ENCODE measurements at regions not wholly inside any gene's neighbourhood (a gene's known extent, or its start where the extent isn't known, plus 50 kb on each side); places are given as distances from the start of the nearest gene placed in this dataset.
"Not testable (repeated sequence)": the region's sequence is repeated elsewhere in the genome, so short reads cannot be mapped to it uniquely, and the experiment has no call there.

GRCh38 chr7:20083781-20084180, 133.4 kb downstream of the MACC1 start:
- Histone ChIP-seq H3K27ac (ENCODE audit: low read depth) (no peak overlapping the region), H3K4me3 (ENCODE audit: low read depth, low read length) (no peak overlapping the region), H3K36me3 (ENCODE audit: insufficient read depth) (no peaks in the 10 kb centered on the region), H3K4me1 (ENCODE audit: insufficient read depth) (no peaks in the 10 kb centered on the region)
- no peak for DNase-seq (ENCODE audit: extremely low spot score)
- WGBS = 84% methylated on average over 1 of the region's 1 CpG

GRCh38 chr7:20079080-20079479, 138.1 kb downstream of the MACC1 start:
- Histone ChIP-seq H3K4me1 (ENCODE audit: insufficient read depth) (no peaks in the 10 kb centered on the region), H3K4me3 (ENCODE audit: low read depth, low read length) (no peak overlapping the region), H3K27ac (ENCODE audit: low read depth) (no peak overlapping the region), H3K36me3 (ENCODE audit: insufficient read depth) (no peaks in the 10 kb centered on the region)
- DNase-seq (ENCODE audit: extremely low spot score) = no peak

GRCh38 chr7:20076835-20077234, 140.3 kb downstream of the MACC1 start:
- no peak for DNase-seq (ENCODE audit: extremely low spot score)
- H3K4me1 ChIP-seq (ENCODE audit: insufficient read depth) = no peaks in the 10 kb centered on the region
- WGBS = 69% methylated on average over 2 of the region's 2 CpGs
- no peak overlapping the region for H3K27ac ChIP-seq (ENCODE audit: low read depth)
- H3K4me3 ChIP-seq (ENCODE audit: low read depth, low read length) = no peak overlapping the region
- H3K36me3 ChIP-seq (ENCODE audit: insufficient read depth) = no peaks in the 10 kb centered on the region

- Histone ChIP-seq H3K27ac (ENCODE audit: low read depth) (no peak overlapping the region), H3K4me1 (ENCODE audit: insufficient read depth) (no peaks in the 10 kb centered on the region), H3K36me3 (ENCODE audit: insufficient read depth) (no peaks in the 10 kb centered on the region), H3K4me3 (ENCODE audit: low read depth, low read length) (no peak overlapping the region)
- WGBS = 38% methylated on average over 4 of the region's 4 CpGs
- no peak for DNase-seq (ENCODE audit: extremely low spot score)
Observed at GRCh38 chr7:20075992-20076820, 141.0 kb downstream of the MACC1 start.

GRCh38 chr7:20075440-20075839, 141.7 kb downstream of the MACC1 start:
- Histone ChIP-seq H3K4me3 (ENCODE audit: low read depth, low read length) (no peak overlapping the region), H3K4me1 (ENCODE audit: insufficient read depth) (no peaks in the 10 kb centered on the region), H3K27ac (ENCODE audit: low read depth) (no peak overlapping the region), H3K36me3 (ENCODE audit: insufficient read depth) (no peaks in the 10 kb centered on the region)
- no peak for DNase-seq (ENCODE audit: extremely low spot score)
- 71% methylated on average over 5 of the region's 5 CpGs for WGBS

GRCh38 chr7:20068004-20068403, 149.2 kb downstream of the MACC1 start:
- not testable (repeated sequence) for H3K36me3 ChIP-seq (ENCODE audit: insufficient read depth); H3K4me1 ChIP-seq (ENCODE audit: insufficient read depth); H3K4me3 ChIP-seq (ENCODE audit: low read depth, low read length); DNase-seq (ENCODE audit: extremely low spot score); H3K27ac ChIP-seq (ENCODE audit: low read depth)
- 91% methylated on average over 5 of the region's 5 CpGs for WGBS

GRCh38 chr7:20064974-20065862, 152.0 kb downstream of the MACC1 start:
- 56% methylated on average over 7 of the region's 7 CpGs for WGBS
- no peaks in the 10 kb centered on the region for H3K36me3 ChIP-seq (ENCODE audit: insufficient read depth)
- H3K4me3 ChIP-seq (ENCODE audit: low read depth, low read length) = no peak overlapping the region
- no peak for DNase-seq (ENCODE audit: extremely low spot score)
- H3K27ac ChIP-seq (ENCODE audit: low read depth) = no peak overlapping the region
- no peaks in the 10 kb centered on the region for H3K4me1 ChIP-seq (ENCODE audit: insufficient read depth)

- Histone ChIP-seq H3K4me1 (ENCODE audit: insufficient read depth) (no peaks in the 10 kb centered on the region), H3K4me3 (ENCODE audit: low read depth, low read length) (no peak overlapping the region), H3K36me3 (ENCODE audit: insufficient read depth) (no peaks in the 10 kb centered on the region), H3K27ac (ENCODE audit: low read depth) (no peak overlapping the region)
- no peak for DNase-seq (ENCODE audit: extremely low spot score)
- 80% methylated on average over 5 of the region's 5 CpGs for WGBS
Observed at GRCh38 chr7:20064181-20064970, 152.8 kb downstream of the MACC1 start.

GRCh38 chr7:20063644-20064043, 153.5 kb downstream of the MACC1 start:
- DNase-seq (ENCODE audit: extremely low spot score) = no peak
- Histone ChIP-seq H3K36me3 (ENCODE audit: insufficient read depth) (no peaks in the 10 kb centered on the region), H3K4me1 (ENCODE audit: insufficient read depth) (no peaks in the 10 kb centered on the region), H3K27ac (ENCODE audit: low read depth) (no peak overlapping the region), H3K4me3 (ENCODE audit: low read depth, low read length) (no peak overlapping the region)
- 58% methylated on average over 3 of the region's 3 CpGs for WGBS

- Histone ChIP-seq H3K27ac (ENCODE audit: low read depth) (no peak overlapping the region), H3K4me3 (ENCODE audit: low read depth, low read length) (no peak overlapping the region), H3K4me1 (ENCODE audit: insufficient read depth) (no peaks in the 10 kb centered on the region), H3K36me3 (ENCODE audit: insufficient read depth) (no peaks in the 10 kb centered on the region)
- 94% methylated on average over 1 of the region's 1 CpG for WGBS
- DNase-seq (ENCODE audit: extremely low spot score) = no peak
Observed at GRCh38 chr7:20062932-20063331, 154.3 kb downstream of the MACC1 start.

GRCh38 chr7:20053334-20054104, 163.7 kb downstream of the MACC1 start:
- Histone ChIP-seq H3K4me3 (ENCODE audit: low read depth, low read length) (no peak overlapping the region), H3K4me1 (ENCODE audit: insufficient read depth) (no peaks in the 10 kb centered on the region), H3K36me3 (ENCODE audit: insufficient read depth) (no peaks in the 10 kb centered on the region), H3K27ac (ENCODE audit: low read depth) (no peak overlapping the region)
- 82% methylated on average over 7 of the region's 7 CpGs for WGBS
- DNase-seq (ENCODE audit: extremely low spot score) = no peak

GRCh38 chr7:20050241-20050966, 166.8 kb downstream of the MACC1 start:
- no peak for DNase-seq (ENCODE audit: extremely low spot score)

More at GRCh38 chr7:20050241-20050966, 166.8 kb downstream of the MACC1 start:
- Histone ChIP-seq H3K4me1 (ENCODE audit: insufficient read depth) (no peaks in the 10 kb centered on the region), H3K27ac (ENCODE audit: low read depth) (no peak overlapping the region), H3K4me3 (ENCODE audit: low read depth, low read length) (no peak overlapping the region), H3K36me3 (ENCODE audit: insufficient read depth) (no peaks in the 10 kb centered on the region)

Measured in urinary bladder (tissue), 3 donors.